ENCODE measurements at regions not wholly inside any gene's neighbourhood (a gene's known extent, or its start where the extent isn't known, plus 50 kb on each side); places are given as distances from the start of the nearest gene placed in this dataset.

- TF ChIP-seq REST (IDR thresholded peaks at IDR 0.05; ENCODE audit: low read depth): no peak
- no peak for TF ChIP-seq CREB1 (IDR thresholded peaks at IDR 0.05; ENCODE audit: low read depth)
- no peak for TF ChIP-seq USF1 (IDR thresholded peaks at IDR 0.05)
- TF ChIP-seq TAF1 (IDR thresholded peaks at IDR 0.05; ENCODE audit: low read depth): no peak
- TF ChIP-seq CEBPB (IDR thresholded peaks at IDR 0.05): no peak
- no peak for TF ChIP-seq FOXM1 (IDR thresholded peaks at IDR 0.05; ENCODE audit: borderline replicate concordance, low read depth)
- no peak for TF ChIP-seq EGR1 (IDR thresholded peaks at IDR 0.05)
- TF ChIP-seq MAX (IDR thresholded peaks at IDR 0.05): no peak
- no peak for TF ChIP-seq ZBTB7A (IDR thresholded peaks at IDR 0.05; ENCODE audit: low read depth)
- TF ChIP-seq RAD21 (IDR thresholded peaks at IDR 0.05; ENCODE audit: low read depth): no peak
- no peak for TF ChIP-seq EP300 (IDR thresholded peaks at IDR 0.05; ENCODE audit: borderline replicate concordance)
Measured at GRCh38 chr16:86406056-86406455, 104.3 kb upstream of the FOXF1 start.

Measured in Ishikawa (cell line).